Loucy (cell line): ENCODE measurements at regions not wholly inside any gene's neighbourhood (a gene's known extent, or its start where the extent isn't known, plus 50 kb on each side); places are given as distances from the start of the nearest gene placed in this dataset.

ENCODE experiments used
- EZH2phosphoT487 ChIP-seq: fragments of 200-600 bp; IDR thresholded peaks from 2 replicates; pipeline ENCODE4 v1.6.1; 2018; ENCODE audit warnings: antibody characterized with exemption, mild to moderate bottlenecking, moderate library complexity, borderline replicate concordance
- TF ChIP-seq, protein P1 (sequence below): fragments of 200-600 bp; sonication (generic); conservative IDR thresholded peaks from 2 replicates; pipeline ENCODE4 v1.5.1; 2014; ENCODE audit warnings: mild to moderate bottlenecking, antibody characterized with exemption, low read length

- TF ChIP-seq, protein P1, sequence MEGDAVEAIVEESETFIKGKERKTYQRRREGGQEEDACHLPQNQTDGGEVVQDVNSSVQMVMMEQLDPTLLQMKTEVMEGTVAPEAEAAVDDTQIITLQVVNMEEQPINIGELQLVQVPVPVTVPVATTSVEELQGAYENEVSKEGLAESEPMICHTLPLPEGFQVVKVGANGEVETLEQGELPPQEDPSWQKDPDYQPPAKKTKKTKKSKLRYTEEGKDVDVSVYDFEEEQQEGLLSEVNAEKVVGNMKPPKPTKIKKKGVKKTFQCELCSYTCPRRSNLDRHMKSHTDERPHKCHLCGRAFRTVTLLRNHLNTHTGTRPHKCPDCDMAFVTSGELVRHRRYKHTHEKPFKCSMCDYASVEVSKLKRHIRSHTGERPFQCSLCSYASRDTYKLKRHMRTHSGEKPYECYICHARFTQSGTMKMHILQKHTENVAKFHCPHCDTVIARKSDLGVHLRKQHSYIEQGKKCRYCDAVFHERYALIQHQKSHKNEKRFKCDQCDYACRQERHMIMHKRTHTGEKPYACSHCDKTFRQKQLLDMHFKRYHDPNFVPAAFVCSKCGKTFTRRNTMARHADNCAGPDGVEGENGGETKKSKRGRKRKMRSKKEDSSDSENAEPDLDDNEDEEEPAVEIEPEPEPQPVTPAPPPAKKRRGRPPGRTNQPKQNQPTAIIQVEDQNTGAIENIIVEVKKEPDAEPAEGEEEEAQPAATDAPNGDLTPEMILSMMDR: no peak
- no peak for TF ChIP-seq EZH2phosphoT487
Measured at GRCh38 chr2:70017962-70018361, 56.5 kb upstream of the ASPRV1 start.
